Anterior cingulate cortex (tissue), 58 donors: ENCODE measurements at regions not wholly inside any gene's neighbourhood (a gene's known extent, or its start where the extent isn't known, plus 50 kb on each side); places are given as distances from the start of the nearest gene placed in this dataset.
"Not testable (repeated sequence)": the region's sequence is repeated elsewhere in the genome, so short reads cannot be mapped to it uniquely, and the experiment has no call there.

Experiments used
- DNase-seq, 58 donors: peaks; one replicate each; lab custom pipeline; 2025; lab: John Stamatoyannopoulos, UW

DNA sequence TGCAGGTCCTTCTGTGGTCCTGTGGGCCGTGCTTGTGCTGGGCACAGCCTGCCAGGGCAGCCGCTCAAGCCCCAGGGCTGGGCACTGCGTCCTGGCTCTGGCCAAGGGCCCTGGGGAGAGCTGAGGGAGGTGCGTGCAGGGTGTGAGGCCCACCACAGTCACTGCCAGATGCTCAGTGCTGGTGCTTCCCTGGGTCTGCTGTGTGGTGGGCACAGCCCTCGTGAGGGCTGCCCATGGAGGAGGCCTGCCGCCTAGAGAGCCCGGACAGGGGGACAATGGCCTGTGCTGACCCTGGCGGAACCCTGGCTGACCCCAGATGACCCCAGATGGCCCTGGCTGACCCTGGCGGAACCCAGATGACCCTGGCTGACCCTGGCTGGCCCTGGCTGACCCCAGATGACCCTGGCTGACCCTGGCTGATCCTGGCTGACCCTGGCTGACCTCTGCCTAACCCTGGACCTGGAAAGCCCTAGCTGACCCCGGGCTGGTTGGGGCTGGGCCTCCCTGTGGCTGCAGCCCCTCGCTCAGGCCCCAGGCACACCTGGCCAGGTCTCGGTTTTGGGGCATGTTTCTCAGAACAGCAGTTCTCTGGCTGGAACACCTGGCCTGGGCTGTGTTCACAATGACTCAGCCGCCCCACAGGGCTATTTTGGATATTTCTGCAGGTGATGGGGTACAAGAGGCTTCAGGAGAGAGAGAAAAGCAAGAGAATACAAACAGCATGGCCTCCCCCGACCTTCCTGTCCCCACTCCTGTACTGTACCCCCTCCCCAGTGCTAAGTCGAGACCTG is 55.4 kb downstream of the TMEM121 start:
- no peak for DNase-seq

DNA sequence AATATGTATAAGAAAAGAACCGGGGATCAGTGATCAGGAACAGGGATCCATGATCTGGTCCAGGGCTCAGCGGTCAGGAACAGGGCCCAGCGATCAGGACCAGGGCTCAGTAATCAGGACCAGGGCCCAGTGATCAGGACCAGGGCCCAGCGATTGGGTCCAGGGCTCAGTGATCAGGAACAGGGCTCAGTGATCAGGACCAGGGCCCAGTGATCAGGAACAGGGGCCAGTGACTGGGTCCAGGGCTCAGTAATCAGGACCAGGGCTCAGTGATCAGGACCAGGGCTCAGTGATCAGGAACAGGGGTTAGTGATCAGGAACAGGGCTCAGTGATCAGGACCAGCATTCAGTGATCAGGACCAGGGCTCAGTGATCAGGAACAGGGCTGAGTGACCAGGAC is 56.3 kb downstream of the TMEM121 start:
- DNase-seq: no peak

DNA sequence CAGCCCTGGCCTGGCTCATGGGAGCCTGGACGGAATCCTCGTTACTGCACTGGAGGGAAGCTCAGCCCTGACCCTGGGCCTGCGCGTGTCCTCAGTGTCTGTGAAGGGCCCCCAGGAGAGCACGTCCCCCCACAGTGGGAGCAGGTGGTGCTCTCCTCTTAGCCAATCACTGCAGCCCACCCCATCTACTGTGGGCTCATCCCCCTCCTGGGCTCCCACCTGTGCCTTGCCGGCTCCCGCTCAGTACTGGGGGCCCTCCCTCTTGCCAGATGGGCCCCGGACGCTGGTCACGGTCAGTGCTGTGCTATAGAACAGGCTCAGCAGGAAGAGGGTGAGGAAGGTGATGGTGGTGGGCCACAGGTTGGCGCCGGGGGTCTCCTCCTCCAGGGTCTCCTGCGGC is 57.5 kb downstream of the TMEM121 start:
- DNase-seq: not testable (repeated sequence)

DNA sequence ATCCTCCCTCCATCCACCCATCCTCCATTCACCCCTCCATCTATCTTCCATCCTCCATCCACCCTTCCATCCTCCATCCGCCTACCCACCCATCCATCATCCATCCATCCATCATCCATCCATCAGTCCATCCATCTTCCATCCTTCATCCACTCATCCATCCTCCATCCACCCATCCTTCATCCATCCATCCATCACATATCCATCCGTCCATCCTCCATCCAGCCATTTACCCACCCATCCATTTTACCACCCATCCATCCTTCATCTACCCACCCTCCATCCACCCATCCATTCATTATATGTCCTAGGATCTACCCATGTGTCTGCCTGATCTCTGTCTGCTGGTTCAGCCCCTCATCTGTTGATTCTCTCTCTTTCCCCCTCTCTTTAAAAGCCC is 58.9 kb downstream of the TMEM121 start:
- not testable (repeated sequence) for DNase-seq

DNA sequence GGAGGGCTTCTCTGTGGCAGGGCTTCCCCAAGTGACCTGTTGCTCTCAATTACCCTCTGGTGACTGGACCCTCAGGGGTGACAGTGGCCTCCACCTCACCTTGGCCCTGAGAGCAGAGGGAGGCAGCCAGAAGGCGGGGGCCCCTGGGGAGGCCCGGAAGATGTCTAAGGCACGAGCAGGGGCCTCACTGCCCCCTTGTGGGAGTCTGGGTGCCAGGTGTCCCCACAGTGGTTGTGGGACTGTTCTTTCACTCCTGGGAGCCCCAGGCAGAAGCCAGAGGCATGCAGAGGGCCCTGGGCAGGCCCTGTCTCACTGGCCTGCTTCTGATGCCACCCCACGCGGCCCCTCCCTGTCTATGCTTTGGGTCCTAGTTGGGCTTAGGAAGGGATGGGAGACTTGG is 59.3 kb downstream of the TMEM121 start:
- not testable (repeated sequence) for DNase-seq

DNA sequence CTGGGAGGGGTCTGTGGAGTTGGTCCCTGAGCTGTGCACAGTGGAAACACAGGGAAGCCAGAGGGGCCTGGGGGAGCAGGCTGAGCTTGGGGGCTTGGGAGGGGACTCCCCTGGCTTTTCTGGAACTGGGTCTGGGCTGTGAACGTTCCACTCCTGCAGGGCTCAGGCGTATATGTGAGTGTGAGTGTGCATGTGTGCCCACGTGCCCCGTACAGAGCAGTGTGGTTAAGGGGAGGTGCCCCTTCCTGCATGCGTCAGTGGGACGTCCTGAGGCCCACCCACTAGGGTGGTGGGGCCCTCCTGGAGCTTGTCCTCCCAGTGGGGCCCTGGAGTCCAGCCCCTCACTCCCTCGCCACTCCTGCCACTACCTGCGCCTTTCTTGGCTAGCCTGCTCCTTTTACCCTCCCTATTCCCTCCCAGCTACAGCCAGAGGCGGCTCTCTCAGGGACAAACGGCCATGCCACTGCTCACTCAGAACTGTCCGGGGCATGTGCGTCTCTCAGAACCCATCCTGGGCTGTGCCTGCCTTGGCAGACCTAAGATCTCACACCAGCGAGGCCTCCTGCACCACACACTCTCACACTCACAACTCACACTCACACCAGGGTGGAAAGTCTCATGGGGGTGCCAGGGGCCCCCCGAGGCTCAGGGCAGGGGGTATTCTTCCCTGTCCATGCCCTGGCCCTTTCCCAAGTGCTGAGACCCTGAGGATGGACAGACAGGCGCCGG is 59.9 kb downstream of the TMEM121 start:
- DNase-seq: not testable (repeated sequence)

DNA sequence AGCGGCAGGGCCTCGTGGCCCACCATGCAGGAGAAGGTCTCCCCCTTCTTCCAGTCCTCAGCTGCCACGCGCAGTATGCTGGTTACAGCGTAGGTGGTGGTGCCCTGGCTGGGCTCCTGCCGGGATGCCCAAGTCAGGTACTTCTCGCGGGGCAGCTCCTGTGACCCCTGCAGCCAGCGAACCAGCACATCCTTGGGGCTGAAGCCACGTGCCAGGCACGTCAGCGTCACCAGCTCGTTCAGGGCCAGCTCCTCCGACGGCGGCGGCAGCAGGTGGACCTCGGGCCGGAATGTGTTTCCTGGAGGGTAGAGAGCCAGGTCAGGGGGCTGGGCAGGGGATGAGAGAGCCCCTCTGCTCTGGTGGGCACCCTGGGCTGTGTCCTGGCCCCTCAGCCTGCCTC is 60.7 kb downstream of the TMEM121 start:
- DNase-seq: not testable (repeated sequence)

DNA sequence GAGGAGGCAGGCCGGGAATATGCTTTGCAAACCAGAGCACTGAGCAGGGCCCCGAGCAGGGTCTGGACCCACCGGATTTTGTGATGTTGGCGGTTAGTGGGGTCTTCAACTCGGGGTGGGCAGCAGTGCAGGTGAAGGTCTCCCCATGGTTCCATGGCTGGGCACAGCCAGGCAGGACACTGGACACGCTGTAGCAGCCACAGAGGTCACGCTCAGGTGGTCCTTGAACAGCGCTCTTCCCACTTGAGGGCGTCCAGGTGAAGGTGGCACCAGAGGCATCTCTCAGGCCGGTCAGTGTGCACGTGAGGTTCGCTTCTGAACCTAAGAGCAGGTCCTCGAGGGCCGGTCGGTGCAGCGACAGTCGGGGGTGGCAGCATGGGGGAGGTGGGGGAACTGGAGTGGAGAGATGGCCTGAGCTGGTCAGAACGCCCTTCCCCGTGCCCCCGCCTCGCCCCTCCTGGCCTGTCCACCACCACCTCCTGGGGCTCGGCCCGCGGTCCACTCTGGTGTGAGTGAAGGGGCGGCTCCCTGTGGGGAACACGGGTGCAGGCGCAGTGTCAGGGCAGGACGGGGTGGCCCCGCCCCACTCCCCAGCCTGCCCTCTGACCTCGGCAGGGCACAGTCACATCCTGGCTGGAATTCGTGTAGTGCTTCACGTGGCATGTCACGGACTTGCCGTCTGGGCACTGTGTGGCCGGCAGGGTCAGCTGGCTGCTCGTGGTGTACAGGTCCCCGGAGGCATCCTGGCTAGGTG is 61.3 kb downstream of the TMEM121 start:
- not testable (repeated sequence) for DNase-seq

DNA sequence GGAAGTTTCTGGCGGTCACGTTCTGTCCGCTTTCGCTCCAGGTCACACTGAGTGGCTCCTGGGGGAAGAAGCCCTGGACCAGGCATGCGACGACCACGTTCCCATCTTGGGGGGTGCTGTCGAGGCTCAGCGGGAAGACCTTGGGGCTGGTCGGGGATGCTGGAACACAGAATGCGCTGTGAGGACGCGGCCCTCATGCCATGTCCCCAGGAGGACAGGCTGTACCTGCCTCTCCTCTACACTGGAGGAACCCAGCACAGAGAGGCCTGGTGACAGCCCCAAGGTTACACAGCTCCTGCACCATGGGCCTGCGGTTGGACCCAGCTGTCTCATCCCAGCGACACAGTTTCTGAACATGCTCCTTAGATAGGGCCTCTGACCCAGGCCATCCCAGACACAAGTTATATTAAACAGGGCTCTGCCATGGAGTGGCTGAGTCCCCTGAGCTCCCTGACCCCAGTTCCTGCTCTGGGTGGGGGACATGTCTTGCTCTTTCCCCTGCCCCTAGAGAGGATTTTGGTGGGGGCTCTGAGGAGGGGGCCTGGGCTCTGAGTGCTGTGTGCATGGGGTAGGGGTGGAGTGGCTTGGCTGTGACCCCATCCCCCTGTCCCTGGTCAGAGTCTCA is 62.0 kb downstream of the TMEM121 start:
- DNase-seq: no peak

DNA sequence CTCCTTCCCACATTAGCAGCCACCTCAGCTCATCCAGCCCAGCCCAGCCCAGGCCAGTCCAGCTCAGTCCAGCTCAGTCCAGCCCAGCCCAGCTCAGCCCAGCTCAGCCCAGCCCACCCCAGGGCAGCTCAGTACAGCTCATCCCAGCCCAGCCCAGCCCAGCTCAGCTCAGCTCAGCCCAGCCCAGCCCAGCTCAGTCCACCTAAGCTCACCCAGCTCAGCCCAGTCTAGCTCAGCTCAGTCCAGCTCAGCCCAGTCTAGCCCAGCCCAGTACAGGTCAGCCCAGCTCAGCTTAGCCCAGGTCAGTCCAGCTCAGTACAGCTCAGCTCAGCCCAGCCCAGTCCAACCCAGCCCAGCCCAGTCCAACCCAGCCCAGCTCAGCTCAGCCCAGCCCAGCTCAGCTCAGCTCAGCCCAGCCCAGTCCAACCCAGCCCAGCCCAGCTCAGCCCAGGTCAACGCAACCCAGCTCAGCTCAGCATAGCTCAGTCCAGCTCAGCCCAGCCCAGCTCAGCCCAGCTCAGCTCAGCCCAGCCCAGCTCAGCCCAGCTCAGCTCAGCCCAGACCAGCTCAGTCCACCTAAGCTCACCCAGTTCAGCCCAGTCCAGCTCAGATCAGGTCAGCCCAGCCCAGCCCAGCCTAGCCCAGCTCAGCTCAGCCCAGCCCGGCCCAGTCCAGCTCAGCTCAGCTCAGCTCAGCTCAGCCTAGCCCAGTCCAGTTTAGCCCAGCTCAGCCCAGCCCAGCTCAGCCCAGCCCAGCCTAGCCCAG is 63.0 kb downstream of the TMEM121 start:
- DNase-seq: no peak

DNA sequence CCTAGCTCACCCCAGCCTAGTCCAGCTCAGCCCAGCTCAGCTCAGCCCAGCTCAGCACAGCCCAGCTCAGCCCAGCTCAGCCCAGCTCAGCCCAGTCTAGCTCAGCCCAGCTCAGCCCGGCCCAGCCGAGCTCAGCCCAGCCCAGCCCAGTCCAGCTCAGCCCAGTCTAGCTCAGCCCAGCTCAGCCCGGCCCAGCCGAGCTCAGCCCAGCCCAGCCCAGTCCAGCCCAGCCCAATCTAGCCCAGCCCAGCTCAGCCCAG is 63.5 kb downstream of the TMEM121 start:
- not testable (repeated sequence) for DNase-seq

DNA sequence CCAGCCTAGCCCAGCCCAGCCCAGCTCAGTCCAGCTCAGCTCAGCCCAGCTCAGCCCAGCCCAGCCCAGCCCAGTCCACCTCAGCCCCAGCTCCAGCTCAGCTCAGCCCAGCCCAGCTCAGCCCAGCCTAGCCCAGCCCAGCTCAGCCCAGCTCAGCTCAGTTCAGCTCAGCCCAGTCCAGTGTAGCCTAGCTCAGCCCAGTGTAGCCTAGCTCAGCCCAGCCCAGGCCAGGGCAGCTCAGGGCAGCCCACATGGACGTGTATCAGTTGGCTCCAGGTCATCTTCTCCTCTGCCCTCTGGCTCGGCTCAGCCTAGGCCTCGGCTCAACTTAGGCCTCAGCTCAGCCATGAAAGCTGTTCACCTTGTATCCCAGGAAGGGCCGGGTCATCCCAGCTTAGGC is 64.7 kb downstream of the TMEM121 start:
- DNase-seq: no peak

DNA sequence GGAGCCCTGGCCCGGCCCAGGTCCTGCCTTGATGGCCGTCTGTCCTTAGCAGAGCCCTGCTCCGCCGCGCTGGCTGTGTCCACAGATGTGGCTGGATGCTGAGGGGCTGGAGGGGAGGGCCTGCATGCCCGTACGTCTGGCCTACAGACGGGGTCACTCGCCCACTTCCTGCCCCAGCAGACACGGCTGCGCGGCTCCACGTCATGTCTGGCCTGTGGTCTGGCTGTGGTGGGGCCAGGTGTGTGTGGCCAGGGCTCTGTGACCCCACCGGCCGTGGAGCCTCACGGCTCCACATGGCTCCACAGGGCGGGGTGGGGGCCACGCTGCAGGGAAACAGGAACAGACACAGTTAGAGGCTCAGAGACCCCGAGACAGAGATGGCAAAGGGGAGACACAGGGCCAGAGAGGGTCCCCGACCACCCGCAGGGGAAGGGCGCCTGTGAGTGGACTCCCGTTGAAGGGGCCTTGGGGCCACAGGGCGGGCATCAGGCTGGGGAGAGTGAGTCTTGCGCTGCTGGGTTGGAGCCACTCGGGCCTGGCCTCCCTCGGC is 65.5 kb downstream of the TMEM121 start:
- DNase-seq: not testable (repeated sequence)

DNA sequence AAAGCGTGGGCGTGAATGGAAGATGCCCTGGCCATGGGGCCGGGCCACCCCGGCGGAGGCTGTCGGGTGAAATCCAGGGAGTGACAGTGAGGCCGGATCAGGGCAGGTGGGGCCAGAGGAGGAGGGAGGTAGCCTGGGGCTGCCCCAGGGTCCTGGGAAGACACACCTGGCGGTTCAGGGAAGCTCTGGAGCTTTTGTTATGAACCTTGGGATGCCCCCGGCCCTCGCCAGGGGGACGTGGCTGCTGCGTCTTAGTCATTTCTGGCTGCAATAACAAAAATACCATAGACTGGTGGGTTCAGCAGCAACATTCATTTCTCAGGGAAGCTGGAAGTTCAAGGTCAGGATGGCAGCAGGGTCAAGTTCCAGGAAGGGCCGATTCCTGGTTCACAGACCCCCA is 66.3 kb downstream of the TMEM121 start:
- DNase-seq: not testable (repeated sequence)

DNA sequence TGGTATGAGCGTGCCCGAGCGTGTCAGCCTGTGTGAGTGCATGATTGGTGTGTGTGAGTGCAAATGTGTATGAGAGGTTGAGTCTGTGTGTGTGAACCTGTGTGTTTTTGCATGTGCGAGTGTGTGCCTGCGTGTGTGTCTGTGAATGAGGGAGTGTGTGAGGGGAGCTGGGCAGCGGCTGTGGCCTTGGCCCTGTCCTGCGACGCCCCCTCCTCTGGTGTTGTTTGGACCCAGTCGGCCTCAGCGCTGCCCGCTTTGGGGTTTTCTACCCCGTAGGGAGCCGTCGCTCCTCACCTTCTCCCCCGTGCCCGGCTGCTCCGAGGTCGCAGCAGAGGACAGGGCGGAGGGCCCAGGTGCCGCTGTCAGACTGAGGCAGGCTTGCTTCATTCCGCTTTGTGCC is 69.0 kb downstream of the TMEM121 start:
- not testable (repeated sequence) for DNase-seq

DNA sequence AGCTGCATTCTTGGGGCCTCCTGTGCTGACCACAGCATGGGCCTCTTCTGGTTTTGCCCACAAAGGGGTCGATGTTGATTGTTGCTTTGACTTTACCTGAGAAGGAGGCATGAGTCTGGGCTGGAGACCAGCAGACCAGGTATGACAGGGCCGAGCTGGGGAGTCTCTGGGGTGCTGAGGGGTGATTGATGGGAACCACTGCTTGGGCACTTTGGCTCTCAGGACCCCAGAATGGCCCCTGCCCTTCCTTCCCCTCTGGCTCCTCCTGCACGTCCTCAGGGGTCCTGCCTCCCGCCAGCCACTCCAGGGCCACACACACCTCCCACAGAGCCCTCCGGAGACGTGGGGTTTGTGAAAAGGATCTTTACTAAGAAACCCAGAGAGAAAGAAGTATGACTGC is 70.0 kb downstream of the TMEM121 start:
- DNase-seq: not testable (repeated sequence)

DNA sequence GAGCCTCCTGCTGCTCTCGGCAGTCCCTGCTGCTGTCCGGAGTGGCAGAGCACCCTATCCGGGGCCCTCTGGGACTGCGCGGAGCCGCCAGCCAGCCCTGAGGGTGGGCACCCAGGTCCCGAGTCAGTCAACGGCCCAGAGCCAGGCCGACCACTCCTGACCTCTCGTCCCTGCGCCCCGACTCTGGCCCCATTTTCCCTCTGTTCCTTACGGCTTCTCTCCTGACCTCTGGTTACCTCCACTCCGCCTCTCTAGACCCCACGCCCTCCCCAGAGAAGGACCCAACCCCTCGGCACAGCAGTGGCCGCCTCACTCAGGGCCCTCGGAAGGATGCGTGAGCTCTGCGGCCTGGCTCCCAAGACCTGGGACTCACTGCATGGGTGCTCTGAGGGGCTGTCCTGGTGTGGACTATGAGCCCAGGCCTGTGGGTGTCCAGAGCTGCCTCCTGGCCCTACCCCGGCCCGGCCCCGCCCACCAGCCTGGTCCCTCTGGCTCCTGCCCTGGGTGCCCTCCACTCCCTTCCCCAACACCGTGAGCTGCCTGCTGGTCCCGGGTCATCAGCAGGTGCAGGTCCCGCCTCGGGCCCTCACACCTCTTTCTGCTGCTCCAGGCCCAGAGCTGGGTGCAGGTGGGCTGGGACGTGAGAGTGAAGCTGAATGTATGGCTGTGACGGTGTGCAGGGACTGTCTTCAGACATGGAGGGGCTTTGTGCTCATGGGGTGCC is 71.8 kb downstream of the TMEM121 start:
- not testable (repeated sequence) for DNase-seq

DNA sequence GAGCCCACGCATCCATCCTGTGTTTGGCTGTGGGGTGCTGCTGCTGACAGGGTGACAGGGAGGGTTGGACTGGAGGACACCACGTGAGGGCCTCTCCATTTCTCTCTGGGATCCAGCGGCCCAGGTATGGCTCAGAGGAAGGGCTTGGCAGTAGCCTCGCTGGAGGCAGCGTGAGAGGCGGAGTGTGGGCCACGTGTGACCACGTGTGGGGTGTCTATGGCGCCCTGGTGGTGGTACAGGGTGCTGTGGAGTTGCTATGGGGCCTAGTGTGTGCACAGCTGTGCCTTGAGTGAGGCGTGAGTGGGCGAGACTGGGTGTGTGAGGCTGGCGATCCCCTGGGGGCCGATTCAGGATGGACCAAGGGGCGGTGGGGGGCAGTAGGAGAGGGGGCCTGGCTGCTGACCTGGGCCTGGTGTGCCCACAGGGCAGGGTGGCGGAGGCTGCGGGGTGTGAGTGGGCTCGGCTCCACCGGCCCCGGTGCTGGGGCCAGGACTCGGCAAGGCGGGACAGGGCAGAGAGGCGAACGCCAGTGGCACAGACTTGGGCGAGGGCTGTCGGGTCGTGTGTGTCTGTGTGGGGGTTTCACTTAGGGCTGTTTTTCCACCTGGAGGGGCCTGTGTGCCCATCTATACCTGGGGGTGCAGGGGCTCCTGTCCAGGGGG is 72.7 kb downstream of the TMEM121 start:
- not testable (repeated sequence) for DNase-seq
